KMS-11 (cell line): ENCODE measurements at regions not wholly inside any gene's neighbourhood (a gene's known extent, or its start where the extent isn't known, plus 50 kb on each side); places are given as distances from the start of the nearest gene placed in this dataset.

Source experiments
- H2AFZ ChIP-seq: fragments of 200-600 bp; sonication (generic); 2 replicates; pipeline ENCODE4 v1.6.1; 2016; ENCODE audit warnings: antibody characterized with exemption, mixed run types, low read depth
- H3K27ac ChIP-seq: fragments of 200-600 bp; sonication (generic); 2 replicates; pipeline ENCODE4 v1.6.1; 2016; ENCODE audit warnings: mild to moderate bottlenecking, mixed run types
- H3K27me3 ChIP-seq: fragments of 200-600 bp; sonication (generic); 2 replicates; pipeline ENCODE4 v1.6.1; 2017; ENCODE audit warnings: mild to moderate bottlenecking, low read depth, mixed run types, moderate library complexity; ENCODE audit not compliant: insufficient read depth
- H3K36me3 ChIP-seq: fragments of 200-600 bp; sonication (generic); 2 replicates; pipeline ENCODE4 v1.6.1; 2017; ENCODE audit warnings: mild to moderate bottlenecking, mixed run types; ENCODE audit not compliant: insufficient read depth
- H3K4me1 ChIP-seq: fragments of 200-600 bp; sonication (generic); 2 replicates; pipeline ENCODE4 v1.6.1; 2016; ENCODE audit warnings: mild to moderate bottlenecking, low read depth, mixed run types; ENCODE audit not compliant: poor library complexity, severe bottlenecking
- H3K4me2 ChIP-seq: fragments of 200-600 bp; sonication (generic); 2 replicates; pipeline ENCODE4 v1.7.0; 2016; ENCODE audit warnings: mild to moderate bottlenecking, mixed run types
- H3K4me3 ChIP-seq: fragments of 200-600 bp; sonication (generic); IDR thresholded peaks from 2 replicates; pipeline ENCODE4 v1.6.1; 2017; ENCODE audit warnings: low read depth, low read length, mixed read lengths; ENCODE audit not compliant: insufficient read depth
- H3K79me2 ChIP-seq: fragments of 200-600 bp; sonication (generic); 2 replicates; pipeline ENCODE4 v1.6.1; 2016; ENCODE audit warnings: low read depth, mixed run types; ENCODE audit not compliant: insufficient read depth
- H3K9ac ChIP-seq: fragments of 200-600 bp; sonication (generic); 2 replicates; pipeline ENCODE4 v1.6.1; 2016; ENCODE audit warnings: mild to moderate bottlenecking, mixed run types
- H4K20me1 ChIP-seq: fragments of 200-600 bp; sonication (generic); 2 replicates; pipeline ENCODE4 v1.6.1; 2016; ENCODE audit warnings: mild to moderate bottlenecking, mixed run types; ENCODE audit not compliant: insufficient read depth
- TF ChIP-seq, protein P1 (sequence below): fragments of 200-600 bp; sonication (generic); conservative IDR thresholded peaks from 2 replicates; pipeline ENCODE4 v1.6.1; 2017; ENCODE audit warnings: low read depth, mild to moderate bottlenecking, antibody characterized with exemption, low read length, moderate library complexity, mixed read lengths

DNA sequence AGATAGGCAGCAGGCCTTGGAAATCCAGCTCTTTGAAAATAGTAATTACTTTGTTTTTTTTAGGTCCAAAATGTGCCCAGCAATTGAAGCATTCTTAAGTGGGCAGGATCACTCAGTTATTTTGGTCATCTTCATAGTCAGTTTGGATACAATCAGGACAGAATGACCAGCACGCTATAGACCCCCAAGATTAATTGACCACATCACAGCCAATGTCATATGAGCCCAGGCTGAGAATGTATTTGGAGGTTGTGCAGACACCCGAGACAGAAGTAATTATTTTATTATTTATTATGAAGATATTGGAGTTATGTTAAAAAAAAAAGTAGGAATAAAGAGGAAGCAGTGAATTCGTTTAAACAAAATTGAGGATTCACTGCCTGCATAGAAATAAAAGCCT is 93.3 kb upstream of the PFKP start:
- H2AFZ ChIP-seq = no peak overlapping the region
- no peaks in the 10 kb centered on the region for H3K36me3 ChIP-seq
- H3K9ac ChIP-seq = no peak overlapping the region
- no peaks in the 10 kb centered on the region for H3K79me2 ChIP-seq
- peaks cover 12% of the 10 kb centered on the region for H3K4me1 ChIP-seq
- TF ChIP-seq, protein P1, sequence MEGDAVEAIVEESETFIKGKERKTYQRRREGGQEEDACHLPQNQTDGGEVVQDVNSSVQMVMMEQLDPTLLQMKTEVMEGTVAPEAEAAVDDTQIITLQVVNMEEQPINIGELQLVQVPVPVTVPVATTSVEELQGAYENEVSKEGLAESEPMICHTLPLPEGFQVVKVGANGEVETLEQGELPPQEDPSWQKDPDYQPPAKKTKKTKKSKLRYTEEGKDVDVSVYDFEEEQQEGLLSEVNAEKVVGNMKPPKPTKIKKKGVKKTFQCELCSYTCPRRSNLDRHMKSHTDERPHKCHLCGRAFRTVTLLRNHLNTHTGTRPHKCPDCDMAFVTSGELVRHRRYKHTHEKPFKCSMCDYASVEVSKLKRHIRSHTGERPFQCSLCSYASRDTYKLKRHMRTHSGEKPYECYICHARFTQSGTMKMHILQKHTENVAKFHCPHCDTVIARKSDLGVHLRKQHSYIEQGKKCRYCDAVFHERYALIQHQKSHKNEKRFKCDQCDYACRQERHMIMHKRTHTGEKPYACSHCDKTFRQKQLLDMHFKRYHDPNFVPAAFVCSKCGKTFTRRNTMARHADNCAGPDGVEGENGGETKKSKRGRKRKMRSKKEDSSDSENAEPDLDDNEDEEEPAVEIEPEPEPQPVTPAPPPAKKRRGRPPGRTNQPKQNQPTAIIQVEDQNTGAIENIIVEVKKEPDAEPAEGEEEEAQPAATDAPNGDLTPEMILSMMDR = no peak
- H3K27ac ChIP-seq = no peak overlapping the region
- H3K4me3 ChIP-seq = no peak overlapping the region
- H3K27me3 ChIP-seq = no peaks in the 10 kb centered on the region
- no peak overlapping the region for H3K4me2 ChIP-seq
- no peaks in the 10 kb centered on the region for H4K20me1 ChIP-seq

DNA sequence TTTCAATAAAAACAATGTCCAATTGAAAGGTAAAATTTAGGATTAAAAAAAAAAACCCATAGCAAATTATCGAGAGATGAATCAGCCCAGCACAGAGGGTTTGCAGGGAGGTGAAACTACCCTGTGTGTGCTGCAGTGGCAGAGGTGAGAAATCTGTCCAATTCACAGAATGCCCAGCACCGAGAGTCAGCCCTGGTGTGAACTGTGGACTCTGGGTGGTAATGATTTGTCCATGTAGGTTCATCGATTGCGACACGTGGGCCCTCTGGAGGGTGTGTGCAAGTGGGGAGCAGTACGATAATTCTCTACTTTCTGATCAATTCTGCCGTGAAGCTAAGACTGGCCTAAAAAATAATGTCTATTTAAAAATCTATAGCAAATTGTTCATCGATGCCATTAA is 94.5 kb upstream of the PFKP start:
- Histone ChIP-seq H3K4me2 (no peak overlapping the region), H3K4me1 (peaks cover 3% of the 10 kb centered on the region), H3K27me3 (no peaks in the 10 kb centered on the region), H4K20me1 (no peaks in the 10 kb centered on the region), H3K27ac (no peak overlapping the region), H3K79me2 (no peaks in the 10 kb centered on the region), H2AFZ (no peak overlapping the region), H3K9ac (no peak overlapping the region), H3K4me3 (no peak overlapping the region), H3K36me3 (no peaks in the 10 kb centered on the region)
- TF ChIP-seq, protein P1 = no peak

DNA sequence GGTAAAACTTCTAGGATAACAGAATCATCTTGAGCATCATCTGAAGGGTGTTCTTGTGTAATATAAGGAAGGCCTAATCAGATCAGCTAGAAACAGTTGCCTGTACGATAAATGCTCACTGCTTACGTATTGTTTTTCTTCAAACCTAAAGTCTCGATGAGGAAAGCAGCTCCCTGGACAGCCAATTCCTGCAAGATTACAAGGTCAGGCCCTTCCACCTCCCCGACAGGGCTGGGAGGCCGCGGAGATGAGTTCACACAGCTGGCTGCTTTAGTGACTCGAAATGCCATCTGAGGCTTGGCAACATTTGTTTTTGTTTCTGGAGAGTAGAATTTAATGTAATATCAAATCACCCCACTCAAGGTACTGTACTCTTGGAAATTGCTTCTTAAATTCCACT is 95.1 kb upstream of the PFKP start:
- TF ChIP-seq, protein P1 = no peak
- Histone ChIP-seq H3K9ac (no peak overlapping the region), H3K79me2 (no peaks in the 10 kb centered on the region), H3K4me3 (no peak overlapping the region), H3K27ac (no peak overlapping the region), H4K20me1 (no peaks in the 10 kb centered on the region), H2AFZ (no peak overlapping the region), H3K4me2 (no peak overlapping the region), H3K4me1 (no peaks in the 10 kb centered on the region), H3K27me3 (no peaks in the 10 kb centered on the region), H3K36me3 (no peaks in the 10 kb centered on the region)

DNA sequence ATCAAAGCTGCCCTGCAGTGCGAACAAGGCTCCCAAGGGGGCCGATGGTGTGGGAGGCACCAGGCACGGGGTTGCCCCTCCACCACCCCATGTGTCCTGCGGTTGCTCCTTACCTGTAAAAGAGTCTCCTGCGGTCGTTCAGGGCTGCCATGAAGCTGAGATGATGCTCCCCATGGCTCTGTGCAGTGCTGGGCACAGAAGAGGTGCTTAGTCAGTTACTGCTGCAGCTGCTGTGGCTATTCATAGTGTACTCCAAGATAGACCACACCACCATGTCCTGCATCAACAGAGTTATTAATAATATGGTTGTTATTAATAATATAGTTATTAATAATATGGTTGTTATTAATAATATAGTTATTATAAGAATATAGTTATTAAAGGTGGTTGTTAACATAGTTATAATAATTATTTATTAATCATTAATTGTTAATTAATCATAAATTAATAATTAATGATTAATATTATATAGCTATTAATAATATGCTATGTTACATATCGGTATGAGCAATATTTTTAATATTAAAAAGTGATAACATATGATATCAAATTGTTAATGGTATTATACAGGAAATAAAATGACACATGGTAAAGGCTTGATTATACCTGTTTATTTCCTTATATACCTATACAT is 97.0 kb upstream of the PFKP start:
- TF ChIP-seq, protein P1 = no peak
- Histone ChIP-seq H3K27me3 (no peaks in the 10 kb centered on the region), H3K4me1 (no peaks in the 10 kb centered on the region), H4K20me1 (no peaks in the 10 kb centered on the region), H3K36me3 (no peaks in the 10 kb centered on the region), H3K27ac (no peak overlapping the region), H3K4me2 (no peak overlapping the region), H3K9ac (no peak overlapping the region), H3K4me3 (no peak overlapping the region), H2AFZ (no peak overlapping the region), H3K79me2 (no peaks in the 10 kb centered on the region)
